Prostate gland (tissue), 2 donors: ENCODE measurements at regions not wholly inside any gene's neighbourhood (a gene's known extent, or its start where the extent isn't known, plus 50 kb on each side); places are given as distances from the start of the nearest gene placed in this dataset.

Experiments used
- POLR2A ChIP-seq: fragments of 450-650 bp; IDR thresholded peaks from one replicate; pipeline ENCODE4 v1.6.1; 2016; ENCODE audit warnings: antibody characterized with exemption, mild to moderate bottlenecking
- TF ChIP-seq, protein P1 (sequence below), 4 experiments: fragments of 200-600 bp in 2 of 4; fragments of 450-650 bp in 2 of 4; sonication (generic) in 2 of 4; IDR thresholded peaks; 1 replicate in 3 of 4; 2 replicates in 1 of 4; pipeline ENCODE4 v1.5.1; 2016 to 2019; ENCODE audit warnings: antibody characterized with exemption in 4 of 4, mild to moderate bottlenecking in 2 of 4, moderate library complexity in 2 of 4

GRCh38 chr5:42956551-42956950 is 83.6 kb downstream of the ANXA2R start:
- TF ChIP-seq, protein P1, sequence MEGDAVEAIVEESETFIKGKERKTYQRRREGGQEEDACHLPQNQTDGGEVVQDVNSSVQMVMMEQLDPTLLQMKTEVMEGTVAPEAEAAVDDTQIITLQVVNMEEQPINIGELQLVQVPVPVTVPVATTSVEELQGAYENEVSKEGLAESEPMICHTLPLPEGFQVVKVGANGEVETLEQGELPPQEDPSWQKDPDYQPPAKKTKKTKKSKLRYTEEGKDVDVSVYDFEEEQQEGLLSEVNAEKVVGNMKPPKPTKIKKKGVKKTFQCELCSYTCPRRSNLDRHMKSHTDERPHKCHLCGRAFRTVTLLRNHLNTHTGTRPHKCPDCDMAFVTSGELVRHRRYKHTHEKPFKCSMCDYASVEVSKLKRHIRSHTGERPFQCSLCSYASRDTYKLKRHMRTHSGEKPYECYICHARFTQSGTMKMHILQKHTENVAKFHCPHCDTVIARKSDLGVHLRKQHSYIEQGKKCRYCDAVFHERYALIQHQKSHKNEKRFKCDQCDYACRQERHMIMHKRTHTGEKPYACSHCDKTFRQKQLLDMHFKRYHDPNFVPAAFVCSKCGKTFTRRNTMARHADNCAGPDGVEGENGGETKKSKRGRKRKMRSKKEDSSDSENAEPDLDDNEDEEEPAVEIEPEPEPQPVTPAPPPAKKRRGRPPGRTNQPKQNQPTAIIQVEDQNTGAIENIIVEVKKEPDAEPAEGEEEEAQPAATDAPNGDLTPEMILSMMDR (IDR thresholded peaks at IDR 0.05): no peak
- no peak for TF ChIP-seq POLR2A
